ENCODE measurements at regions not wholly inside any gene's neighbourhood (a gene's known extent, or its start where the extent isn't known, plus 50 kb on each side); places are given as distances from the start of the nearest gene placed in this dataset.

GRCh38 chr13:36616706-36617105 is 57.1 kb upstream of the SERTM1 start:
- no peak for TF ChIP-seq CTCF (IDR thresholded peaks at IDR 0.05)
- no peaks in the 10 kb centered on the region for H3K4me1 Mint-ChIP-seq
- no peak overlapping the region for H3K27ac Mint-ChIP-seq
- no peak for DNase-seq
- Histone ChIP-seq H3K4me2 (replicated peaks; ENCODE audit: extremely low read depth, low read length, poor library complexity, severe bottlenecking) (no peak overlapping the region), H3K9ac (ENCODE audit: insufficient read depth, low read length, poor library complexity, severe bottlenecking) (no peak overlapping the region), H2AFZ (ENCODE audit: insufficient read depth, low read depth, low read length, poor library complexity, severe bottlenecking) (no peak overlapping the region), H3K27ac (ENCODE audit: low read depth in 1 of 2, low read length in 2 of 2) (no peak overlapping the region), H3K4me1 (ENCODE audit: control insufficient read depth in 1 of 2, insufficient read depth in 2 of 2, low read length in 2 of 2) (no peaks in the 10 kb centered on the region), H3K27me3 (ENCODE audit: control insufficient read depth in 2 of 2, insufficient read depth in 2 of 2, low read length in 2 of 2) (no peaks in the 10 kb centered on the region), H3K9me3 (replicated peaks in 1 of 2; ENCODE audit: control insufficient read depth in 1 of 2, insufficient read depth in 1 of 2, low read length in 2 of 2) (no peaks in the 10 kb centered on the region), H4K20me1 (ENCODE audit: insufficient read depth, low read length) (no peaks in the 10 kb centered on the region), H3K36me3 (replicated peaks in 1 of 2; ENCODE audit: control insufficient read depth in 1 of 2, insufficient read depth in 2 of 2, low read length in 2 of 2) (no peaks in the 10 kb centered on the region), H3K4me3 (replicated peaks in 1 of 3; ENCODE audit: low read depth in 2 of 3, low read length in 3 of 3) (no peak overlapping the region), H3K79me2 (ENCODE audit: insufficient read depth, low read length) (no peaks in the 10 kb centered on the region)
- WGBS (ENCODE audit: insufficient coverage): no CpG with 5 or more reads among the region's 1 CpG
- intact Hi-C loops (cut with micrococcal nuclease): no loop called here
- H3K4me3 Mint-ChIP-seq: no peak overlapping the region
- H3K27me3 Mint-ChIP-seq (ENCODE audit: low read depth in 3 of 3): no peaks in the 10 kb centered on the region
- no peaks in the 10 kb centered on the region for H3K36me3 Mint-ChIP-seq
- peaks cover 0 to 3% (median 0%) of the 10 kb centered on the region in 7 donors for H3K9me3 Mint-ChIP-seq

GRCh38 chr13:36619535-36619934 is 54.3 kb upstream of the SERTM1 start:
- Histone ChIP-seq H3K4me3 (replicated peaks in 1 of 3; ENCODE audit: low read depth in 2 of 3, low read length in 3 of 3) (no peak overlapping the region), H2AFZ (ENCODE audit: insufficient read depth, low read depth, low read length, poor library complexity, severe bottlenecking) (no peak overlapping the region), H3K9ac (ENCODE audit: insufficient read depth, low read length, poor library complexity, severe bottlenecking) (no peak overlapping the region), H3K27me3 (ENCODE audit: control insufficient read depth in 2 of 2, insufficient read depth in 2 of 2, low read length in 2 of 2) (no peaks in the 10 kb centered on the region), H3K4me1 (ENCODE audit: control insufficient read depth in 1 of 2, insufficient read depth in 2 of 2, low read length in 2 of 2) (no peaks in the 10 kb centered on the region), H3K9me3 (replicated peaks in 1 of 2; ENCODE audit: control insufficient read depth in 1 of 2, insufficient read depth in 1 of 2, low read length in 2 of 2) (no peaks in the 10 kb centered on the region), H3K4me2 (replicated peaks; ENCODE audit: extremely low read depth, low read length, poor library complexity, severe bottlenecking) (no peak overlapping the region), H3K27ac (ENCODE audit: low read depth in 1 of 2, low read length in 2 of 2) (no peak overlapping the region), H4K20me1 (ENCODE audit: insufficient read depth, low read length) (no peaks in the 10 kb centered on the region), H3K79me2 (ENCODE audit: insufficient read depth, low read length) (no peaks in the 10 kb centered on the region), H3K36me3 (replicated peaks in 1 of 2; ENCODE audit: control insufficient read depth in 1 of 2, insufficient read depth in 2 of 2, low read length in 2 of 2) (no peaks in the 10 kb centered on the region)
- H3K9me3 Mint-ChIP-seq: peaks cover 0 to 2% (median 0%) of the 10 kb centered on the region in 7 donors
- no peak overlapping the region for H3K27ac Mint-ChIP-seq
- no peak overlapping the region for H3K4me3 Mint-ChIP-seq
- DNase-seq: no peak
- no peaks in the 10 kb centered on the region for H3K36me3 Mint-ChIP-seq
- no peaks in the 10 kb centered on the region for H3K4me1 Mint-ChIP-seq
- H3K27me3 Mint-ChIP-seq (ENCODE audit: low read depth in 3 of 3): peaks cover 0 to 2% (median 2%) of the 10 kb centered on the region in 3 donors
- no peak for TF ChIP-seq CTCF (IDR thresholded peaks at IDR 0.05)
- intact Hi-C loops (cut with micrococcal nuclease): no loop called here
- WGBS (ENCODE audit: insufficient coverage): no CpG with 5 or more reads among the region's 3 CpGs
